WTC11 (cell line): ENCODE measurements at regions not wholly inside any gene's neighbourhood (a gene's known extent, or its start where the extent isn't known, plus 50 kb on each side); places are given as distances from the start of the nearest gene placed in this dataset.

Experiments used
- ATAC-seq: fragments of 200-7000 bp; cut with Tn5 transposase; 2 replicates; pipeline ENCODE4 v1.10.0; 2021; ENCODE audit warnings: mild to moderate bottlenecking, moderate library complexity
- CTCF ChIA-PET: fragments of 300-600 bp; sonication (Branson Sonifier 250); formaldehyde crosslinking; loops from one replicate; lab custom pipeline; 2021; ENCODE audit warnings: antibody characterized with exemption; lab: Charles Lee
- POLR2A ChIA-PET: fragments of 350-600 bp; sonication (Branson Sonifier 250); formaldehyde crosslinking; loops from one replicate; lab custom pipeline; 2021; ENCODE audit warnings: antibody characterized with exemption; lab: Charles Lee
- DNase-seq: peaks from one replicate; pipeline ENCODE4 v3.0.0; 2021; ENCODE audit warnings: low spot score
- H3K27ac Mint-ChIP-seq: 2 replicates; pipeline ENCODE4 v1.8.0; 2021; ENCODE audit warnings: mixed read lengths
- H3K27me3 Mint-ChIP-seq: 2 replicates; pipeline ENCODE4 v1.8.0; 2021; ENCODE audit warnings: low read depth, mild to moderate bottlenecking, moderate library complexity, mixed read lengths
- H3K36me3 Mint-ChIP-seq: 2 replicates; pipeline ENCODE4 v1.8.0; 2021; ENCODE audit warnings: mixed read lengths
- H3K4me1 Mint-ChIP-seq: 2 replicates; pipeline ENCODE4 v1.8.0; 2022; ENCODE audit warnings: mixed read lengths
- H3K4me3 Mint-ChIP-seq: 2 replicates; pipeline ENCODE4 v1.8.0; 2021; ENCODE audit warnings: mild to moderate bottlenecking, moderate library complexity, mixed read lengths
- H3K9me3 Mint-ChIP-seq: 2 replicates; pipeline ENCODE4 v1.8.0; 2021; ENCODE audit warnings: mixed read lengths
- ATF1 ChIP-seq: sonication (generic); formaldehyde crosslinking; IDR thresholded peaks from 2 replicates; pipeline ENCODE4 v1.8.1; 2023; ENCODE audit warnings: mild to moderate bottlenecking, moderate library complexity, missing genetic modification reagents
- ATF6 ChIP-seq: sonication (generic); formaldehyde crosslinking; IDR thresholded peaks from 2 replicates; pipeline ENCODE4 v1.8.1; 2023; ENCODE audit warnings: mild to moderate bottlenecking, missing genetic modification reagents
- ETV6 ChIP-seq: sonication (generic); formaldehyde crosslinking; IDR thresholded peaks from 2 replicates; pipeline ENCODE4 v1.8.1; 2022; ENCODE audit warnings: mild to moderate bottlenecking, missing genetic modification reagents
- JAZF1 ChIP-seq: fragments of 250-450 bp; sonication (Bioruptor Pico); IDR thresholded peaks from 2 replicates; pipeline ENCODE4 v1.9.0; 2021; ENCODE audit warnings: moderate library complexity, mild to moderate bottlenecking, inconsistent platforms
- JUN ChIP-seq: sonication (generic); formaldehyde crosslinking; IDR thresholded peaks from 2 replicates; pipeline ENCODE4 v1.8.0; 2023; ENCODE audit warnings: mild to moderate bottlenecking, missing genetic modification reagents
- KAT7 ChIP-seq: sonication (generic); formaldehyde crosslinking; IDR thresholded peaks from 2 replicates; pipeline ENCODE4 v1.8.1; 2023; ENCODE audit warnings: missing genetic modification reagents, mild to moderate bottlenecking, borderline replicate concordance
- MLX ChIP-seq: sonication (generic); formaldehyde crosslinking; IDR thresholded peaks from 2 replicates; pipeline ENCODE4 v1.8.1; 2023; ENCODE audit warnings: mild to moderate bottlenecking, missing genetic modification reagents, moderate library complexity
- MYBL2 ChIP-seq: sonication (generic); formaldehyde crosslinking; IDR thresholded peaks from 2 replicates; pipeline ENCODE4 v1.8.1; 2023; ENCODE audit warnings: mild to moderate bottlenecking, moderate library complexity, missing genetic modification reagents
- OVOL2 ChIP-seq: fragments of 250-450 bp; sonication (Bioruptor Pico); IDR thresholded peaks from 2 replicates; pipeline ENCODE4 v1.9.0; 2021; ENCODE audit warnings: mild to moderate bottlenecking, borderline replicate concordance
- SMAD3 ChIP-seq: sonication (generic); formaldehyde crosslinking; IDR thresholded peaks from 2 replicates; pipeline ENCODE4 v1.8.0; 2022; ENCODE audit warnings: missing genetic modification reagents, mild to moderate bottlenecking, borderline replicate concordance
- TCF7 ChIP-seq: sonication (generic); formaldehyde crosslinking; IDR thresholded peaks from 2 replicates; pipeline ENCODE4 v1.8.0; 2022; ENCODE audit warnings: mild to moderate bottlenecking, low read depth, missing genetic modification reagents, moderate library complexity
- TEAD1 ChIP-seq: sonication (generic); formaldehyde crosslinking; IDR thresholded peaks from 2 replicates; pipeline ENCODE4 v1.8.0; 2022; ENCODE audit warnings: mild to moderate bottlenecking, missing genetic modification reagents
- TEAD4 ChIP-seq: sonication (generic); formaldehyde crosslinking; IDR thresholded peaks from 2 replicates; pipeline ENCODE4 v1.8.0; 2022; ENCODE audit warnings: mild to moderate bottlenecking, missing genetic modification reagents
- ZNF263 ChIP-seq: sonication (generic); formaldehyde crosslinking; IDR thresholded peaks from 2 replicates; pipeline ENCODE4 v1.8.1; 2022; ENCODE audit warnings: low read depth, mild to moderate bottlenecking, moderate library complexity, missing genetic modification reagents
- ZNF317 ChIP-seq: sonication (generic); formaldehyde crosslinking; IDR thresholded peaks from 2 replicates; pipeline ENCODE4 v1.8.1; 2023; ENCODE audit warnings: low read depth, mild to moderate bottlenecking, moderate library complexity, missing genetic modification reagents, borderline replicate concordance
- ZNF671 ChIP-seq: fragments of 250-450 bp; sonication (Bioruptor Pico); IDR thresholded peaks from 2 replicates; pipeline ENCODE4 v1.8.0; 2021; ENCODE audit warnings: mild to moderate bottlenecking
- ZSCAN18 ChIP-seq: fragments of 250-450 bp; sonication (Bioruptor Pico); IDR thresholded peaks from 2 replicates; pipeline ENCODE4 v2.1.2; 2022; ENCODE audit warnings: mild to moderate bottlenecking, moderate library complexity
- TF ChIP-seq, protein P1 (sequence below): sonication (generic); formaldehyde crosslinking; IDR thresholded peaks from 2 replicates; pipeline ENCODE4 v1.8.1; 2022; ENCODE audit warnings: low read depth, mild to moderate bottlenecking, moderate library complexity, missing genetic modification reagents, borderline replicate concordance
- TF ChIP-seq, protein P2 (sequence below): sonication (generic); formaldehyde crosslinking; IDR thresholded peaks from 2 replicates; pipeline ENCODE4 v1.8.0; 2022; ENCODE audit warnings: mild to moderate bottlenecking, missing genetic modification reagents
- TF ChIP-seq, protein P3 (sequence below): sonication (generic); formaldehyde crosslinking; IDR thresholded peaks from 2 replicates; pipeline ENCODE4 v1.8.1; 2023; ENCODE audit warnings: mild to moderate bottlenecking, missing genetic modification reagents
- TF ChIP-seq, protein P4 (sequence below): fragments of 250-450 bp; sonication (Bioruptor Pico); IDR thresholded peaks from 2 replicates; pipeline ENCODE4 v1.8.0; 2021; ENCODE audit warnings: mild to moderate bottlenecking

DNA sequence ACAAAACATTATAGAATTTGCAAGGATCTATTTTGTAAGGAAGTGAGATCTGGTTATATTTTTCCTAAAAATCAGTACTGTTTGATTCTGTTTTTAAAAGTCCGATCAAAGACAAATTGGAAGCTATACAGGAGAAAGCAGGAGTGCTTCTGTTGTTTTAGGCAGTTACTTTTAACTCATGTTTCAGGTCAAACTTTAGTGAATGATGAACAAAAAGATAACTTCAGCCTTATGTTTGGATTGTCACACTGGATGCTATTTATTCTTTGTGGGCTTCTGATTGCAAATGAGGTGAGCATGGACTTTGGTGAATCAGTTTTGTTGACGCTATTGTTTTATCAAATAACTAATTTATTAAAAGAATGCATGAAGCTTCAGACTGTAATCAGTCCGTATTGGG is 228.7 kb upstream of the SLC35B3 start:
- Mint-ChIP-seq H3K4me3 (no peak overlapping the region), H3K4me1 (0 out of 2 replicates have a peak, but pooled peaks cover 3% of the 10 kb centered on the region), H3K27me3 (no peaks in the 10 kb centered on the region), H3K27ac (no peak overlapping the region), H3K9me3 (peaks cover 5% of the 10 kb centered on the region; the same call in 1 of the 2 replicates), H3K36me3 (no peaks in the 10 kb centered on the region)
- ChIA-PET CTCF (no interaction called here), POLR2A (no interaction called here)
- DNase-seq: no peak
- ATAC-seq: no peak
- TF ChIP-seq ZNF263 (no peak), TCF7 (no peak), JAZF1 (no peak), KAT7 (CRISPR knock-in tag) (no peak), ATF1 (no peak)
- TF ChIP-seq, protein P1, sequence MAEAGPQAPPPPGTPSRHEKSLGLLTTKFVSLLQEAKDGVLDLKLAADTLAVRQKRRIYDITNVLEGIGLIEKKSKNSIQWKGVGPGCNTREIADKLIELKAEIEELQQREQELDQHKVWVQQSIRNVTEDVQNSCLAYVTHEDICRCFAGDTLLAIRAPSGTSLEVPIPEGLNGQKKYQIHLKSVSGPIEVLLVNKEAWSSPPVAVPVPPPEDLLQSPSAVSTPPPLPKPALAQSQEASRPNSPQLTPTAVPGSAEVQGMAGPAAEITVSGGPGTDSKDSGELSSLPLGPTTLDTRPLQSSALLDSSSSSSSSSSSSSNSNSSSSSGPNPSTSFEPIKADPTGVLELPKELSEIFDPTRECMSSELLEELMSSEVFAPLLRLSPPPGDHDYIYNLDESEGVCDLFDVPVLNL (CRISPR knock-in tag): no peak

DNA sequence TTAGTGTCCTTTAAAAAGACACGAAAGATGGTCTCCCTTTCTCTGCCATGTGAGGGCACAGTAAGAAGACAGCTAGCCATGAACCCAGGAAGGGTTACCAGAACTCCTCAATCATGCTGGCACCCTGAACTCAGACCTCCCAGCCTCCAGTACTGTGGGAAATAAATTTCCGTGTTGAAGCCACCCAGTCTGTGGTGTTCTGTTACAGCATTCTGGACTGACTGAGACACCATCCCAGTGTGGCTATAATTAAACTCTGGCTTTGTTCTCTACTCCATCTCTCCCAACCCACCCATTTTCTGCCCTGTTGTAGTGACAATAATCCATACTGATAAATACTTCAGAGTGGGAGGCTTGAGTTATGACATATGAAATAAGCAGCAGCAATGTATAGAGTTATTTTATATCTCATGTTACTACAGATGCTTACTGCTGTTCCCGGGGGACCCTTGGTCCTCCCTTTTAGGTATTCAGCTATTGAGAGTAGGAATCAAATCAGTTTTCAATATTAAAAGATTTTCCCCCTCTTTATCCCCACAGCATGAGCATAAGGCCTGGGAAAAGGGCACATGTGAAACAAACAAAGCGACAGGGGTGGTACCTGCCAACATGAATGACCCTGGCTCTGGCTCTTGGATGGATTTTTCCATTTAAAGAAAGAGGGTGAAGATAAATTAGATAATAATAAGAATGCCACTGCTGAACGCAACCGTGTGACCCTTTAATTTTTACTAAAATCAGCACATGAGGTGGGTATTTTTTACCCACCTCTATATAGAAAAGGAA is 224.3 kb upstream of the SLC35B3 start:
- DNase-seq: no peak
- POLR2A ChIA-PET: no interaction called here

More for the DNA sequence above, 224.3 kb upstream of the SLC35B3 start:
- no peak for ATAC-seq
- CTCF ChIA-PET: no interaction called here
- Mint-ChIP-seq H3K4me3 (no peak overlapping the region), H3K9me3 (no peaks in the 10 kb centered on the region), H3K4me1 (peaks cover 8% of the 10 kb centered on the region), H3K27ac (no peak overlapping the region), H3K27me3 (no peaks in the 10 kb centered on the region), H3K36me3 (no peaks in the 10 kb centered on the region)
- TF ChIP-seq ZNF317 (CRISPR knock-in tag) (no peak), JUN (no peak), TEAD1 (no peak), OVOL2 (CRISPR knock-in tag) (no peak), MYBL2 (CRISPR knock-in tag) (no peak), ATF6 (CRISPR knock-in tag) (no peak), MLX (CRISPR knock-in tag) (no peak), ETV6 (CRISPR knock-in tag) (no peak), TEAD4 (no peak), SMAD3 (no peak), ZNF671 (CRISPR knock-in tag) (no peak), ZSCAN18 (CRISPR knock-in tag) (no peak)
- TF ChIP-seq, protein P2, sequence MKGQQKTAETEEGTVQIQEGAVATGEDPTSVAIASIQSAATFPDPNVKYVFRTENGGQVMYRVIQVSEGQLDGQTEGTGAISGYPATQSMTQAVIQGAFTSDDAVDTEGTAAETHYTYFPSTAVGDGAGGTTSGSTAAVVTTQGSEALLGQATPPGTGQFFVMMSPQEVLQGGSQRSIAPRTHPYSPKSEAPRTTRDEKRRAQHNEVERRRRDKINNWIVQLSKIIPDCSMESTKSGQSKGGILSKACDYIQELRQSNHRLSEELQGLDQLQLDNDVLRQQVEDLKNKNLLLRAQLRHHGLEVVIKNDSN (CRISPR knock-in tag): no peak
- TF ChIP-seq, protein P3, sequence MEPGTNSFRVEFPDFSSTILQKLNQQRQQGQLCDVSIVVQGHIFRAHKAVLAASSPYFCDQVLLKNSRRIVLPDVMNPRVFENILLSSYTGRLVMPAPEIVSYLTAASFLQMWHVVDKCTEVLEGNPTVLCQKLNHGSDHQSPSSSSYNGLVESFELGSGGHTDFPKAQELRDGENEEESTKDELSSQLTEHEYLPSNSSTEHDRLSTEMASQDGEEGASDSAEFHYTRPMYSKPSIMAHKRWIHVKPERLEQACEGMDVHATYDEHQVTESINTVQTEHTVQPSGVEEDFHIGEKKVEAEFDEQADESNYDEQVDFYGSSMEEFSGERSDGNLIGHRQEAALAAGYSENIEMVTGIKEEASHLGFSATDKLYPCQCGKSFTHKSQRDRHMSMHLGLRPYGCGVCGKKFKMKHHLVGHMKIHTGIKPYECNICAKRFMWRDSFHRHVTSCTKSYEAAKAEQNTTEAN (CRISPR knock-in tag): no peak
- TF ChIP-seq, protein P4, sequence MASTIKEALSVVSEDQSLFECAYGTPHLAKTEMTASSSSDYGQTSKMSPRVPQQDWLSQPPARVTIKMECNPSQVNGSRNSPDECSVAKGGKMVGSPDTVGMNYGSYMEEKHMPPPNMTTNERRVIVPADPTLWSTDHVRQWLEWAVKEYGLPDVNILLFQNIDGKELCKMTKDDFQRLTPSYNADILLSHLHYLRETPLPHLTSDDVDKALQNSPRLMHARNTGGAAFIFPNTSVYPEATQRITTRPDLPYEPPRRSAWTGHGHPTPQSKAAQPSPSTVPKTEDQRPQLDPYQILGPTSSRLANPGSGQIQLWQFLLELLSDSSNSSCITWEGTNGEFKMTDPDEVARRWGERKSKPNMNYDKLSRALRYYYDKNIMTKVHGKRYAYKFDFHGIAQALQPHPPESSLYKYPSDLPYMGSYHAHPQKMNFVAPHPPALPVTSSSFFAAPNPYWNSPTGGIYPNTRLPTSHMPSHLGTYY (CRISPR knock-in tag): no peak
